ENCODE measurements at regions not wholly inside any gene's neighbourhood (a gene's known extent, or its start where the extent isn't known, plus 50 kb on each side); places are given as distances from the start of the nearest gene placed in this dataset.

- TF ChIP-seq ZNF10 (tag by site-specific recombination; IDR thresholded peaks at IDR 0.05) (no peak), ZNF157 (tag by site-specific recombination; IDR thresholded peaks at IDR 0.05) (no peak), BCL11B (tag by site-specific recombination; IDR thresholded peaks at IDR 0.05; ENCODE audit: low read depth) (no peak)
Measured at GRCh38 chr9:129373361-129373760, 195.3 kb upstream of the IER5L start (continued).

DNA sequence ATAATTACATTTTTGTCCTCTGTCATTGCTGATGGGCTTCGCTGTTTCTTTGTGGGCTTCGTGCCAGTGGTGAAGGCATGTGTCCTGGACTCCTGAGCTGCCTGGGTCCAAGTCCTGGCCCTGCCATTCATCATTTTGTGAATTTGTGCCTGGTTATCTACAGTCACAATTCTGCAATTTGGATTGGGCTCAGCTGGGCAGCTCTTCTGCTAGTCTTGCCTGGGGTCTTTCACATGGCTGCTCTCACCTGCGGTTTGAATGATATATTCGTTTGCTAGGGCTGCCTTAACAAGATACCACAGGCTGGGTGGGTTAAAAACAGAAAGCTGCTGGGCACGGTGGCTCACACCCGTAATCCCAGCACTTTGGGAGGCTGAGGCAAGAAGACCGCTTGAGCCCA lies 192.7 kb upstream of the IER5L start:
- POLR2A ChIA-PET: interaction anchor here (0.6 to 1.6 kb wide), 2 partner anchors 122 to 193 kb away, joined by 4 read pairs; partner anchors contain the start of gene IER5L
- no peak for TF ChIP-seq ZNF488 (tag by site-specific recombination; IDR thresholded peaks at IDR 0.05)
- no peaks in the 10 kb centered on the region for H3K4me1 ChIP-seq (ENCODE audit: control insufficient read depth, insufficient read depth, low read length)
- no peak overlapping the region for H3K4me3 ChIP-seq (ENCODE audit: low read depth, low read length)
- no peak overlapping the region for H3K27ac ChIP-seq (ENCODE audit: extremely low read depth, low read depth, low read length)
- H3K36me3 ChIP-seq (ENCODE audit: control insufficient read depth in 2 of 2, insufficient read depth in 1 of 2, low read length in 2 of 2): no peaks in the 10 kb centered on the region
- CTCF ChIA-PET: interaction anchor here (0.6 to 1.2 kb wide), 4 partner anchors 16 to 240 kb away, joined by 3 read pairs; no protein-coding TSS in a partner anchor
- H3K9me3 ChIP-seq (ENCODE audit: control insufficient read depth, insufficient read depth, low read depth, low read length): no peaks in the 10 kb centered on the region

- no peak overlapping the region for H3K27ac ChIP-seq (ENCODE audit: extremely low read depth, low read depth, low read length)
- TF ChIP-seq, protein P1, sequence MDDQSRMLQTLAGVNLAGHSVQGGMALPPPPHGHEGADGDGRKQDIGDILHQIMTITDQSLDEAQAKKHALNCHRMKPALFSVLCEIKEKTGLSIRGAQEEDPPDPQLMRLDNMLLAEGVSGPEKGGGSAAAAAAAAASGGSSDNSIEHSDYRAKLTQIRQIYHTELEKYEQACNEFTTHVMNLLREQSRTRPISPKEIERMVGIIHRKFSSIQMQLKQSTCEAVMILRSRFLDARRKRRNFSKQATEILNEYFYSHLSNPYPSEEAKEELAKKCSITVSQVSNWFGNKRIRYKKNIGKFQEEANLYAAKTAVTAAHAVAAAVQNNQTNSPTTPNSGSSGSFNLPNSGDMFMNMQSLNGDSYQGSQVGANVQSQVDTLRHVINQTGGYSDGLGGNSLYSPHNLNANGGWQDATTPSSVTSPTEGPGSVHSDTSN (CRISPR knock-in tag; IDR thresholded peaks at IDR 0.05): no peak
- TF ChIP-seq ZNF391 (tag by site-specific recombination; IDR thresholded peaks at IDR 0.05; ENCODE audit: borderline replicate concordance, low read depth): no peak
- TF ChIP-seq HOXA7 (CRISPR knock-in tag; IDR thresholded peaks at IDR 0.05; ENCODE audit: borderline replicate concordance): no peak
- TF ChIP-seq ZNF280C (tag by site-specific recombination; IDR thresholded peaks at IDR 0.05): no peak
- no peak for TF ChIP-seq ZNF830 (tag by site-specific recombination; IDR thresholded peaks at IDR 0.05; ENCODE audit: low read depth)
- TF ChIP-seq ZNF341 (tag by site-specific recombination; IDR thresholded peaks at IDR 0.05; ENCODE audit: low read depth): no peak
- TF ChIP-seq ZNF501 (tag by site-specific recombination; IDR thresholded peaks at IDR 0.05): no peak
- TF ChIP-seq, protein P2, sequence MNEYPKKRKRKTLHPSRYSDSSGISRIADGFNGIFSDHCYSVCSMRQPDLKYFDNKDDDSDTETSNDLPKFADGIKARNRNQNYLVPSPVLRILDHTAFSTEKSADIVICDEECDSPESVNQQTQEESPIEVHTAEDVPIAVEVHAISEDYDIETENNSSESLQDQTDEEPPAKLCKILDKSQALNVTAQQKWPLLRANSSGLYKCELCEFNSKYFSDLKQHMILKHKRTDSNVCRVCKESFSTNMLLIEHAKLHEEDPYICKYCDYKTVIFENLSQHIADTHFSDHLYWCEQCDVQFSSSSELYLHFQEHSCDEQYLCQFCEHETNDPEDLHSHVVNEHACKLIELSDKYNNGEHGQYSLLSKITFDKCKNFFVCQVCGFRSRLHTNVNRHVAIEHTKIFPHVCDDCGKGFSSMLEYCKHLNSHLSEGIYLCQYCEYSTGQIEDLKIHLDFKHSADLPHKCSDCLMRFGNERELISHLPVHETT (tag by site-specific recombination; IDR thresholded peaks at IDR 0.05): no peak
- TF ChIP-seq KLF16 (tag by site-specific recombination; IDR thresholded peaks at IDR 0.05): no peak
- no peak for TF ChIP-seq ZNF473 (tag by site-specific recombination; IDR thresholded peaks at IDR 0.05)
- no peak for TF ChIP-seq ZSCAN18 (tag by site-specific recombination; IDR thresholded peaks at IDR 0.05)
- no peak for TF ChIP-seq SCRT1 (tag by site-specific recombination; IDR thresholded peaks at IDR 0.05; ENCODE audit: borderline replicate concordance)
- no peak for TF ChIP-seq ATF2 (tag by site-specific recombination; IDR thresholded peaks at IDR 0.05; ENCODE audit: low read depth)
- TF ChIP-seq YY2 (tag by site-specific recombination; IDR thresholded peaks at IDR 0.05): no peak
- no peak for TF ChIP-seq YY1 (tag by site-specific recombination; IDR thresholded peaks at IDR 0.05)
- TF ChIP-seq ZBTB7A (tag by site-specific recombination; IDR thresholded peaks at IDR 0.05; ENCODE audit: low read depth): no peak
- no peaks in the 10 kb centered on the region for H3K9me3 ChIP-seq (ENCODE audit: control insufficient read depth, insufficient read depth, low read depth, low read length)
- H3K4me1 ChIP-seq (ENCODE audit: control insufficient read depth, insufficient read depth, low read length): no peaks in the 10 kb centered on the region
- H3K36me3 ChIP-seq (ENCODE audit: control insufficient read depth in 2 of 2, insufficient read depth in 1 of 2, low read length in 2 of 2): no peaks in the 10 kb centered on the region
- ChIA-PET CTCF (interaction anchor here (0.7 kb wide), 2 partner anchors 202 to 234 kb away, joined by 3 to 5 read pairs; no protein-coding TSS in a partner anchor), POLR2A (interaction anchor here (0.6 kb wide), 1 partner anchor 8 kb away, joined by 3 read pairs; no protein-coding TSS in a partner anchor)
- H3K4me3 ChIP-seq (ENCODE audit: low read depth, low read length): no peak overlapping the region
Measured at GRCh38 chr9:129368444-129368978, 190.4 kb upstream of the IER5L start.
